ENCODE measurements at regions not wholly inside any gene's neighbourhood (a gene's known extent, or its start where the extent isn't known, plus 50 kb on each side); places are given as distances from the start of the nearest gene placed in this dataset.

- TF ChIP-seq CTCF (IDR thresholded peaks at IDR 0.05) = no peak
- no peak for TF ChIP-seq POLR2A (IDR thresholded peaks at IDR 0.05)
These were observed 700.2 kb upstream of the PCDH20 start for GRCh38 chr13:62115831-62116230.
